Peyer's patch (tissue), 4 donors: ENCODE measurements at regions not wholly inside any gene's neighbourhood (a gene's known extent, or its start where the extent isn't known, plus 50 kb on each side); places are given as distances from the start of the nearest gene placed in this dataset.

ENCODE experiments used
- POLR2A ChIP-seq, 2 donors: fragments of 450-650 bp; IDR thresholded peaks; one replicate each; pipeline ENCODE4 v1.5.1; 2017; ENCODE audit warnings: antibody characterized with exemption in 2 of 2, mild to moderate bottlenecking in 2 of 2, moderate library complexity in 2 of 2
- TF ChIP-seq, protein P1 (sequence below), 6 experiments: fragments of 450-650 bp in 4 of 6; fragments of 200-600 bp in 2 of 6; sonication (generic) in 1 of 6; IDR thresholded peaks; one replicate each; pipeline ENCODE4 v1.5.1; 2017 to 2019; ENCODE audit warnings: antibody characterized with exemption in 6 of 6, mild to moderate bottlenecking in 3 of 6, moderate library complexity in 1 of 6

DNA sequence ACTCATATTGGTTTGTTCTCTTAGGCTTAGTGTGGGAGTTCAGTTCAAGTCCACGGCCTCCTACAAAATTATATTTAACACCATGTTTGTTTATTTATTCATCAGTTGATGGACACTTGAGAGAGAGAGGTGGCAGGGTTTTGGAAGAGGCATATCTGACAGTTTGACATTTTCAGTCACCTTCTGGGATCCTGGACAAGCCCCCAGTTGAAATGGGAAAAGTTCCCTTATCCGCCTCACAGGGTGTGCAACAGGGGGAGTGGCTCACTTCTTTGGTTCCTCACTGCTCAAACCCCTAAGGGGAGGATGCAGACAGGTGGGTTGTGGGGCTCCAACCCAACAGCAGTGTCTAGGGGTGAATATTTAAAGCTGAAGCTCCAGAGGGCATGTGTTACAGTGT lies 52.3 kb upstream of the TNFSF18 start:
- TF ChIP-seq, protein P1, sequence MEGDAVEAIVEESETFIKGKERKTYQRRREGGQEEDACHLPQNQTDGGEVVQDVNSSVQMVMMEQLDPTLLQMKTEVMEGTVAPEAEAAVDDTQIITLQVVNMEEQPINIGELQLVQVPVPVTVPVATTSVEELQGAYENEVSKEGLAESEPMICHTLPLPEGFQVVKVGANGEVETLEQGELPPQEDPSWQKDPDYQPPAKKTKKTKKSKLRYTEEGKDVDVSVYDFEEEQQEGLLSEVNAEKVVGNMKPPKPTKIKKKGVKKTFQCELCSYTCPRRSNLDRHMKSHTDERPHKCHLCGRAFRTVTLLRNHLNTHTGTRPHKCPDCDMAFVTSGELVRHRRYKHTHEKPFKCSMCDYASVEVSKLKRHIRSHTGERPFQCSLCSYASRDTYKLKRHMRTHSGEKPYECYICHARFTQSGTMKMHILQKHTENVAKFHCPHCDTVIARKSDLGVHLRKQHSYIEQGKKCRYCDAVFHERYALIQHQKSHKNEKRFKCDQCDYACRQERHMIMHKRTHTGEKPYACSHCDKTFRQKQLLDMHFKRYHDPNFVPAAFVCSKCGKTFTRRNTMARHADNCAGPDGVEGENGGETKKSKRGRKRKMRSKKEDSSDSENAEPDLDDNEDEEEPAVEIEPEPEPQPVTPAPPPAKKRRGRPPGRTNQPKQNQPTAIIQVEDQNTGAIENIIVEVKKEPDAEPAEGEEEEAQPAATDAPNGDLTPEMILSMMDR (IDR thresholded peaks at IDR 0.05), result no peak
- no peak for TF ChIP-seq POLR2A (IDR thresholded peaks at IDR 0.05)
